ENCODE measurements at regions not wholly inside any gene's neighbourhood (a gene's known extent, or its start where the extent isn't known, plus 50 kb on each side); places are given as distances from the start of the nearest gene placed in this dataset.

- TF ChIP-seq REST (IDR thresholded peaks at IDR 0.05; ENCODE audit: low read depth), result no peak
- no peak for TF ChIP-seq EGR1 (IDR thresholded peaks at IDR 0.05; ENCODE audit: low read depth)
- no peak for TF ChIP-seq SIN3A (IDR thresholded peaks at IDR 0.05; ENCODE audit: low read depth)
- no peak for TF ChIP-seq TCF7L2 (IDR thresholded peaks at IDR 0.05; ENCODE audit: borderline replicate concordance, extremely low read depth, insufficient read depth, insufficient read length)
- TF ChIP-seq ZFX (IDR thresholded peaks at IDR 0.05), result no peak
These were observed 141.9 kb upstream of the IER5L start (continued) for GRCh38 chr9:129319938-129320481.

DNA sequence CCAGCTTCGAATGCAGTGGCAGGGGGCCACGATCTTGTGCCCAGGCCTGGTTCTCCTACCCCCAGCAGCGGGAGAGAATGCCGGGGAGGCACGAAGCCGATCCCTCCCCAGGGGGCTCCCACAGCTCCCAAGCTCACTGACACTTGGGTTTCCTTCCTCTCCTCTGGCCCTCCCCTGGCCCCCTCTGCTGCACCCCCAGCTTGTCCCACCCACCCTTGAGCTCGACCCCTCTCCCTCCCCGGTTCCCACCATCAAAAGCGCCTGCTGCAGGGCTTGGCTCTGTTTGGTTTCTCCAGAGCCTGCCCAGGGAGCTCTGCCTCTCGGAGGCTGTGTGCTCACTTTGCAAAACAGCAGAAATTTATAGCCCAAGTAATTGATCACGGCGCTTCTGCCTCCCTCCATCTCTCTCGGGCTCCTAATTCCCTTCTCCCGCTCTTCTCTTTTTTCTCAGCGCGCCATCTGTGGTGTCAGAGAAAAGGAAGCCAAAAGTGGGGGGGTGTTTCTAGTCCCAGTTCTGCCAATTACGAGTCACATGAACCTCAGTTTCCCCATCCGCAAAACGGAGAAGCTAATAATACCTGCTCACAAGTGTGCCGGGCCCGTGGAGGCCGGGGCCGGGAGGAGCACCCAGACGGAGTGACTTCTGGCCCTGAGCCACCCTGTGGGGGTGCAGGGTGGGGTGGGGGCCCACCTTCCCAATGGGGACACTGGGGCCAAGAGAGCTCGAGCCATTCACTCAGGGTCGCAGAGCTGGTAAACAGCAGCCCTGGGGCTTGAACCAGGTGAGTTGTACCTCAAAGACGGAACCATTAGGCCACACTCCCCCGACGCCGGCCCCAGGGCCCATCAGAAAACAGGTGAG is 141.2 kb upstream of the IER5L start:
- no peak for DNase-seq (ENCODE audit: low read depth, low spot score)
- Histone ChIP-seq H3K79me2 (ENCODE audit: insufficient read depth, low read length) (no peaks in the 10 kb centered on the region), H2AFZ (ENCODE audit: low read depth, low read length, poor library complexity, severe bottlenecking) (no peak overlapping the region), H3K27ac (ENCODE audit: low read depth, low read length) (no peak overlapping the region), H3K9me3 (ENCODE audit: control insufficient read depth in 1 of 2, insufficient read depth in 1 of 2, low read depth in 1 of 2, low read length in 2 of 2) (no peaks in the 10 kb centered on the region), H3K27me3 (ENCODE audit: insufficient read depth, low read length) (no peaks in the 10 kb centered on the region), H3K4me2 (ENCODE audit: low read length) (no peak overlapping the region), H3K9me2 (ENCODE audit: insufficient read depth) (no peaks in the 10 kb centered on the region), H3K9ac (ENCODE audit: low read length) (no peak overlapping the region), H3K36me3 (ENCODE audit: control insufficient read depth in 1 of 2, insufficient read depth in 2 of 2, low read length in 2 of 2) (no peaks in the 10 kb centered on the region), H3K4me1 (ENCODE audit: control insufficient read depth in 1 of 2, insufficient read depth in 2 of 2, low read length in 2 of 2) (peaks cover 10 to 40% of the 10 kb centered on the region in 2 experiments; a peak in 3 of 4 replicates), H3K4me3 (replicated peaks in 1 of 2; ENCODE audit: low read depth in 1 of 2, low read length in 2 of 2) (no peak overlapping the region), H4K20me1 (ENCODE audit: insufficient read depth) (no peaks in the 10 kb centered on the region)
- TF ChIP-seq SP1 (IDR thresholded peaks at IDR 0.05; ENCODE audit: low read depth) (no peak), ZBTB33 (IDR thresholded peaks at IDR 0.05; ENCODE audit: extremely low read depth, insufficient replicate concordance, low read length) (no peak), EGR1 (IDR thresholded peaks at IDR 0.05; ENCODE audit: low read depth) (no peak), TCF7L2 (IDR thresholded peaks at IDR 0.05; ENCODE audit: borderline replicate concordance, extremely low read depth, insufficient read depth, insufficient read length) (no peak), SRF (IDR thresholded peaks at IDR 0.05; ENCODE audit: low read depth) (no peak), ZFX (IDR thresholded peaks at IDR 0.05) (no peak), RAD21 (IDR thresholded peaks at IDR 0.05; ENCODE audit: low read depth) (no peak), CEBPB (IDR thresholded peaks at IDR 0.05; ENCODE audit: low read depth) (no peak), CBX3 (IDR thresholded peaks at IDR 0.05; ENCODE audit: low read depth) (no peak), ZNF274 (IDR thresholded peaks at IDR 0.05; ENCODE audit: low read depth, low read length) (no peak), SIN3A (IDR thresholded peaks at IDR 0.05; ENCODE audit: low read depth) (no peak), POLR2A (IDR thresholded peaks at IDR 0.05; ENCODE audit: borderline replicate concordance, extremely low read depth, insufficient read depth, insufficient read length) (no peak), YY1 (IDR thresholded peaks at IDR 0.05; ENCODE audit: extremely low read depth, insufficient replicate concordance, low read depth, low read length) (no peak)
- TF ChIP-seq, protein P1, sequence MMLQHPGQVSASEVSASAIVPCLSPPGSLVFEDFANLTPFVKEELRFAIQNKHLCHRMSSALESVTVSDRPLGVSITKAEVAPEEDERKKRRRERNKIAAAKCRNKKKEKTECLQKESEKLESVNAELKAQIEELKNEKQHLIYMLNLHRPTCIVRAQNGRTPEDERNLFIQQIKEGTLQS (IDR thresholded peaks at IDR 0.05), result no peak
- RAD21 ChIA-PET (ENCODE audit: low non-redundant PET in 1 of 2, low total read pairs in 2 of 2, uncharacterized antibody in 2 of 2, unreplicated experiment in 2 of 2), result no interaction called here
- no TSS peak for BruUV-seq (replicated peaks)
- ATAC-seq, result no peak
- CTCF ChIA-PET, result no interaction called here
- POLR2A ChIA-PET, result no interaction called here
- intact Hi-C loops (cut with micrococcal nuclease), result no loop called here
